Fibroblast of peridontal ligament (primary cell): ENCODE measurements at regions not wholly inside any gene's neighbourhood (a gene's known extent, or its start where the extent isn't known, plus 50 kb on each side); places are given as distances from the start of the nearest gene placed in this dataset.
"Not testable (repeated sequence)": the region's sequence is repeated elsewhere in the genome, so short reads cannot be mapped to it uniquely, and the experiment has no call there.

Experiments
- DNase-seq: peaks from one replicate; pipeline ENCODE4 v3.0.0-alpha.2; 2010; ENCODE audit errors: extremely low read depth

- DNase-seq, result no peak
Observed at GRCh38 chr10:78341953-78342614, 308.4 kb downstream of the RPS24 start.

- DNase-seq, result no peak
Observed at GRCh38 chr10:78342827-78343653, 309.4 kb downstream of the RPS24 start.

DNA sequence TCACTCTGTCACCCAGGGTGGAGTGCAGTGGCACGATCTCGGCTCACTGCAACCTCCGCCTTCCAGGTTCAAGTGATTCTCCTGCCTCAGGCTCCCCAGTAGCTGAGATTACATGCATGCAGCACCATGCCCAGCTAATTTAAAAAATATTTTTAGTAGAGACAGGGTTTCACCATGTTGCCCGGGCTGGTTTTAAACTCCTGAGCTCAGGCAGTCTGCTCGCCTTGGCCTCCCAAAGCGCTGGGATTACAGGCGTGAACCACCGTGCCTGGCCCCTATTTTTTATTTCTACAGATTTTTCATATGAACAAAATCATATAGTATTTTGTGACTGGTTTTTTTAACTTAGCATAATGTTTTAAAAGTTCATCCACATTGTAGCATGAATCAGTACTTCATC, 310.6 kb downstream of the RPS24 start:
- DNase-seq, result not testable (repeated sequence)

DNA sequence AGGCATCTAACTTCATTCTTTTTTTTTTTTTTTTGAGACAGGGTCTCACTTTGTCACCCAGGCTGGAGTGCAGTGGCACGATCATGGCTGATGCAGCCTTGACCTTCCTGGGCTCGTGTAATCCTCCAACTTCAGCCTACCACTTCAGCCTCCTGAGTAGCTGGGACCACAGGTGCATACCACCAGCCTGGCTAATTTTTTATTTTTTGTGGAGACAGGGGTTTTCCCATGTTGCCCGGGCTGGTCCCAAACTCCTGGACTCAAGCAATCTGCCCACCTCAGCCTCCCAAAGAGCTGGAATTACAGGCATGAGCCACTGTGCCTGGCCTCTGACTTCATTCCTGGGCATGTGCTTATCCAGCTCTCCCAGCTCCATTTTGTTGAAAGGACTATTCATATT, 311.9 kb downstream of the RPS24 start:
- DNase-seq, result not testable (repeated sequence)

DNA sequence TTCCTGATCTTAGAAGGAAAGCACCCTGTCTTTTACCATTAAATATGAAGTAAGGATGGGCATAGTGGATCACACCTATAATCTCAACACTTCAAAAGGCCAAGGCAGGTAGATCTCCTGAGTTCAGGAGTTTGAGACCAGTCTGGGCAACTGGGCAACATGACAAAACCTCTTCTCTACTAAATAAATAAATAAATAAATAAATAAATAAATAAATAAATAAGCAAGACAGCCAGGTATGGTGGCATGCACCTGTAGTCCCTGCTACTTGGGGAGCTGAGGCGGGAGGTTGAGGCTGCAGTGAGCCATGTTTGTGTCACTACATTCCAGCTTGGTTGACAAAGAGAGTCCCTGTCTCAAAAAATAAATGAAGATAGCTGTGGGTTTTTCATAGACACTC, 313.1 kb downstream of the RPS24 start:
- DNase-seq, result no peak

- no peak for DNase-seq
Observed at GRCh38 chr10:78348411-78349164, 314.9 kb downstream of the RPS24 start.

DNA sequence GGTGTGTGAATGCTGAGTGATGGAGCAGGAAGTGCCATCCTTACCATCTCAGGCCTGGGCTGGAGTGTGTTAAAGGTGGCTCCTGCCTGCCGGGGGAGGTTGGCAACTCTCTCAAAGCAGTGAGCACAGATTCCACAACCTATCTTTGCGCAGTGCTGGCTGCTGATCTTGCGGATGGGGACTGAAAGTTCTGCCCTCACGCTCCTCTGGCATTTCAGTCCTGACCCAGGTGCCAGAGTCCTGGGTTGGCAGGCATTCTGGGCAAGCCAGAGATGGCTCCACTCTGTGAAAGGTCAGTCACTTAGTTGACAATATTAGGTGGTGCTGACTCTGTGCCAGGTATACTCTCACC, 315.5 kb downstream of the RPS24 start:
- DNase-seq, result no peak

DNA sequence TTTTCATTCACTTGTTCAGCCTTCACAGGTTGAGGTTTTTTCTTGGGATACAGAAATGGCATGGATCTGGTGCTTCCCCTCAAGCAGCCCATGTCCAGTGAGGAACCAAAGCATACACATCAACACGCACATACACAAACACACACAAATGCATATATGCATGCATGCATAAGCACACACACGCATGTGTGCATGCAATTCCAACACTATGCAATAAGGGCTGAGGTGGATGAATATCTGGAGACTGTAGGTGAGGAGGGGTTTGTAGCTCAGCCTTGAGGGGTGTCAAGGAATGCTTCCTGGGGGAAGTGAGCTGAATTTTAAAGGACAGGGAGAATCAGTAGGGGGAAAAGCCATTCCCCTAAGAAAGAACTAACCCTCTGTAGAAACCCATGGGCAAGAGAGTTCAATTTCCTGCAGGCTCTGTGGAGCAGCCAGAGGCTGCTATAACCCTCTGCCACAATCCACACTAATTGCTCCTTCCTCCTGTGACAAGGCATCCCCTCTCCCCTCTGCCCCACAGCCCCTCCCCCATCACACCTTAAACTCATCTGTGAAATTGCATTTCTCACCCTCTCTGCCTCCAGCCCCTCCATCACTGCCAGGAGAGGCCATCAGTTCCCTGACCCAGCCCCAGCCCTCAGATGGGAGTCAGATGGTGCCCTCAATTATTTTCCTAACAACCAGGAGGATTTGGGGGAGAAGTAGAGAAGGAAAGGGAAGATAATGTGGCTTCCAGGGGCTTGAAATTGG, 316.4 kb downstream of the RPS24 start:
- no peak for DNase-seq

- DNase-seq, result no peak
Observed at GRCh38 chr10:78351283-78351682, 317.6 kb downstream of the RPS24 start.

GRCh38 chr10:78351809-78352208, 318.1 kb downstream of the RPS24 start:
- DNase-seq, result no peak

DNA sequence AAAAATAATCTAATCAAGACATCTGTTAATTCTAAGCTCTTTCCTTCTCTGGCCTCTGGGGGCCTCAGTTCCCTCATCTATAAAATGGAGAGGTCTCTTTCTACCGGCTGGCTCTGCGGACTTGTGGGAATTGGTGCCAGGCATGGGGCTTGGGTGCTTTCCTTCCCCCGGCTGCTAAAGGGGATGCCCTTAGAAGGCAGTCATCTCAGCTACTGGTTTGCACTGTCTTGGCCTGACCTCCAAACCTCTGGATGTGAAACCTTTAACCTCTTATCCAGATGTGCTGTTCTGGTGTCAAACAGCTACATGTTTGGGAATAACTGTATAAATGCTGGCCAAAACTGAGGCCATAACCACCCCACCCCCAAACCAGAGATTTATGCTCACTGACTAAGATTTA, 320.0 kb downstream of the RPS24 start:
- DNase-seq, result no peak

DNA sequence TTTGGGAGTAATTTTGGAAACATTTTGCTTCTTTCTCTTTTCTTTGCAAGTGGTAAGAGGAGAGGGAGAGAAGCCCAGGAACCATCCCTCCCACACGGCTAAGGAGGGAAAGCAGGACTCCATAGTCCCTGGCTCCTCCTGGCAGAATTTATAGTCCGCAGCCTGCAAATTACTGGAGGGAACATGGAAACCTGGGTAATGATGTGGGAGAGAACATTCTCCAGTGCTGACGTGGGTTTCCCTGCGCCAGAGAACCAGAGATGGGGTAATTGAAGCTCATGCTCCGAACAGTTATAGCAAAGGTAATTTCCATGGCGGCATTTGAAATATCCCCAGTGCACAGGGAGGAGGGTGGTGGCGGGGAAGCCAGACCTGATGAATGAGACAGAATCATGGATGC, 320.4 kb downstream of the RPS24 start:
- peak; percentile 43 for DNase-seq

- DNase-seq, result no peak
Observed at GRCh38 chr10:78356291-78356900, 322.7 kb downstream of the RPS24 start.

DNA sequence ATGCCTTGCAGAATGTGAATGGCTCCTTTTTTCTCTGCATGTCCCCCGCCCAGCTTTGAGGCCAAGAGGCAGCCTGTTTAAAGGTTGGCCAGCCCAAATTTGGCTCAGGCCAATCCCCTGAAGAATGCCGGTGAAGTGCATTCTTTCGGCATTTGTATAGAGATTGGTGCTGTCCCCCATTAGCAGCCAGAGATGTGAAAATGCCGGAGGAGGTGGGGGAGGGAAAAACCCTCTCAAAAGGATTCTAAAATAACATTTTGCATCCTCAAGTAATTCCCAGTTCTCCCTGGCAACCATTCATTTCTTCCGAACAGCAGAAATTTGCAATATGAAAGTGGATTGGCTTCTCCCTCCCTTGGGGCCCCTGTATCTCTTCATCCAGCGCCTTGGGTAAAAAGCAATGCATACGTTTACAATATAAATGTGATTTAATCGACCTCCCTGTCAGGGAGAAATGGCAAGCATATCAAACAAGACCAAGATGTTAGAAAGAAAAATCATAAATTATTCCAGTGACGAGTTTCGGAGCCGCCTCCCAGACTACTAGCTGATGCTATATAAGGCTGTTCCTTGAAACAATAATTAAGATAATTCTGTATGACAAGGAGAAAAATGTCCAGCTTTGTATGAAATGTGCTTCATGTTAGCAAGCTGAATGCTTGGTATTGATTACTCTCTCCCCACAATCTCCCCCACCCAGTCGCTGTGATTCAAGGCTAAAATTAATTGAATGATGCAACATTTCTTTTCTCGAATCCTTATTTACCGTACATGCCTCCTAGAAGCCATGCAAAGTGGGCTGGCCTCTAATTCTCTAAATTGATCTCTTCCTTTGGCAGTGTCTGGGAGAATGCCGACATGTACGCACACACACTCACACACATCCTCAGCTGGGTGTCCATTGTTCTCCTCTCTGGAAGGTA, 323.7 kb downstream of the RPS24 start:
- DNase-seq, result no peak

DNA sequence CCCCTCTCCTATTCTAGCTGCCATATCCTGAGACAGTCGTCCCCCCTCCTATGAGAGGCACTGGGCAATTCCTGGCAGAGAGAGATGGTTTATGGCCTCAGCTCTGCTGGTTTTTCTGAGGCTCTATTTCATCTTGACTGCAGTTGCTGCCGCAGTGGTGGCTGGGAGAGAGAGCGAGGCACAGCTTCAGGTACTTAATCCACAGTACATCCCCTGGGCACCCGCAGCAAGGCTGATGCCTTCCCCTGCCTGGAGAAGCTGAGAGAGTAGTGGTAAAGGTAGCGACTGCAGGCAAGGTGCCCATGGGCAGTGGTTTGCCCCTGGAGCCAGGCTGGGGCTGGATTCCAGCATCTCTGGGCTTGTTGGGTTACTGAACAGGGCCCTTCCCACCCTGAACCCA, 324.7 kb downstream of the RPS24 start:
- no peak for DNase-seq

- DNase-seq, result no peak
Observed at GRCh38 chr10:78358982-78359381, 325.3 kb downstream of the RPS24 start.

DNA sequence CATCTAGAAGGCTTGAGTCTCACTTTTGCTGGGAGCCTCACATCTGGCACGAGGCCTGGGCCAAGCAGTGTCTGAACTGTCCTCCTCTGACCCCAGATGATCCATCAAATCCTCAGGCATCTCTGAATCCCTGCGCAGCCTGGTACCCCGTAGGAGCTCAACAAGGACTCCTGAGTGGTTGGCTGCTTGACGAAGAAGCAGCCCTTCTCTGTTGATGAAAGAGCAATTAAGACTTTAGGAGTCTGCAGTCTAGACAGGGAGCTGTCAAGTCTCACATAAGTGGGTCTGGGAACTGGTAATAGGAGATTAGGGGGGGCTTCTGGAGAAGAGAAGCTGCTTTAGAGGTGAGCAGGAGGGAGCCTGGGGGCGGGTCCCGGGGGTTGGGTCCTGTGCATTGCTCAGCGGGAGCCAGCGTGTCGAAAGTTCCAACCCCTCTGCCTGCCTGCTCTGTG, 326.0 kb downstream of the RPS24 start:
- no peak for DNase-seq

DNA sequence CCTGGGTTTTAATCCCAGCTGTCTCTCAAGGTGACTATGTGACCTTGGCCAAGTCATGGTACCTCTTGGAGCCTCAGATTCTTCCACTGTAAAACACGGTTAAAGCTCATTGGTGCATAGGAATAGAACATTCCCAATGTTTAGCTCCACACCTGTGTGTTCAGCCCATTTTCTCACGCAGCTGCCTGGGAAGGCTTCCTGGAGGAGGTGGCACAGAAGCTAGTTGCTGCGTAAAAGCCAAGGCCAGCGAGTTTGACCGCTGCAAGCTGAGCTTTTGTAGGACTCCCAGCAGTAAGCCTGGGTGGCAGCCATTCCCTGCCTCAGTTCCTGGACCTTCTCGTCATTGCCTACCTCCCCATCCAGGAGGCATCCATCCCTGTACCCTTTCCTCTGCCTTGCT, 326.6 kb downstream of the RPS24 start:
- no peak for DNase-seq

- no peak for DNase-seq
Observed at GRCh38 chr10:78361031-78361430, 327.4 kb downstream of the RPS24 start.

GRCh38 chr10:78362406-78363022, 328.9 kb downstream of the RPS24 start:
- DNase-seq, result no peak
